ENCODE measurements at regions not wholly inside any gene's neighbourhood (a gene's known extent, or its start where the extent isn't known, plus 50 kb on each side); places are given as distances from the start of the nearest gene placed in this dataset.
"Not testable (repeated sequence)": the region's sequence is repeated elsewhere in the genome, so short reads cannot be mapped to it uniquely, and the experiment has no call there.

- not testable (repeated sequence) for DNase-seq
Measured at GRCh38 chr2:87629491-87630458, 118.1 kb upstream of the PLGLB2 start.

- not testable (repeated sequence) for DNase-seq
Measured at GRCh38 chr2:87630892-87631291, 117.0 kb upstream of the PLGLB2 start.

- DNase-seq = not testable (repeated sequence)
Measured at GRCh38 chr2:87631402-87631801, 116.5 kb upstream of the PLGLB2 start.

GRCh38 chr2:87633287-87633963 lies 114.5 kb upstream of the PLGLB2 start:
- not testable (repeated sequence) for DNase-seq

- not testable (repeated sequence) for DNase-seq
Measured at GRCh38 chr2:87634106-87634505, 113.8 kb upstream of the PLGLB2 start.

- not testable (repeated sequence) for DNase-seq
Measured at GRCh38 chr2:87634971-87635650, 112.8 kb upstream of the PLGLB2 start.

GRCh38 chr2:87636246-87636645 lies 111.6 kb upstream of the PLGLB2 start:
- not testable (repeated sequence) for DNase-seq

GRCh38 chr2:87636735-87637134 lies 111.2 kb upstream of the PLGLB2 start:
- DNase-seq = not testable (repeated sequence)

- not testable (repeated sequence) for DNase-seq
Measured at GRCh38 chr2:87637249-87637990, 110.5 kb upstream of the PLGLB2 start.

GRCh38 chr2:87638114-87638807 lies 109.6 kb upstream of the PLGLB2 start:
- not testable (repeated sequence) for DNase-seq

- not testable (repeated sequence) for DNase-seq
Measured at GRCh38 chr2:87638872-87639271, 109.0 kb upstream of the PLGLB2 start.

GRCh38 chr2:87639801-87640440 lies 108.0 kb upstream of the PLGLB2 start:
- not testable (repeated sequence) for DNase-seq

GRCh38 chr2:87640961-87641563 lies 106.8 kb upstream of the PLGLB2 start:
- not testable (repeated sequence) for DNase-seq

- not testable (repeated sequence) for DNase-seq
Measured at GRCh38 chr2:87643165-87643564, 104.7 kb upstream of the PLGLB2 start.

GRCh38 chr2:87647737-87648498 lies 100.0 kb upstream of the PLGLB2 start:
- DNase-seq = not testable (repeated sequence)

- DNase-seq = not testable (repeated sequence)
Measured at GRCh38 chr2:87648815-87649214, 99.1 kb upstream of the PLGLB2 start.

GRCh38 chr2:87649871-87650270 lies 98.0 kb upstream of the PLGLB2 start:
- DNase-seq = not testable (repeated sequence)

- not testable (repeated sequence) for DNase-seq
Measured at GRCh38 chr2:87650837-87651236, 97.0 kb upstream of the PLGLB2 start.

- not testable (repeated sequence) for DNase-seq
Measured at GRCh38 chr2:87651589-87651988, 96.3 kb upstream of the PLGLB2 start.

GRCh38 chr2:87653373-87653772 lies 94.5 kb upstream of the PLGLB2 start:
- not testable (repeated sequence) for DNase-seq

Data from right forelimb (tissue), 1 donor.